ENCODE measurements at regions not wholly inside any gene's neighbourhood (a gene's known extent, or its start where the extent isn't known, plus 50 kb on each side); places are given as distances from the start of the nearest gene placed in this dataset.

GRCh38 chr10:130994191-130994590 is 317.3 kb downstream of the TCERG1L start:
- Mint-ChIP-seq H3K4me3 (no peak overlapping the region), H3K4me1 (no peaks in the 10 kb centered on the region)

GRCh38 chr10:130994845-130995244 is 316.7 kb downstream of the TCERG1L start:
- no peak overlapping the region for H3K27ac Mint-ChIP-seq

More at GRCh38 chr10:130994191-130994590, 317.3 kb downstream of the TCERG1L start:
- Mint-ChIP-seq H3K36me3 (no peaks in the 10 kb centered on the region), H3K27ac (no peak overlapping the region), H3K9me3 (peaks cover 0 to 1% (median 0%) of the 10 kb centered on the region in 6 donors), H3K27me3 (ENCODE audit: low read depth in 3 of 3) (peaks cover 0 to 5% (median 0%) of the 10 kb centered on the region in 3 donors)
- no peak for DNase-seq

GRCh38 chr10:130997267-130998045 is 314.1 kb downstream of the TCERG1L start:
- Mint-ChIP-seq H3K4me3 (no peak overlapping the region), H3K36me3 (no peaks in the 10 kb centered on the region), H3K27ac (no peak overlapping the region), H3K9me3 (peaks cover 0 to 1% (median 0%) of the 10 kb centered on the region in 6 donors), H3K27me3 (ENCODE audit: low read depth in 3 of 3) (peaks cover 0 to 7% (median 0%) of the 10 kb centered on the region in 3 donors), H3K4me1 (no peaks in the 10 kb centered on the region)
- no peak for DNase-seq

More at GRCh38 chr10:130994845-130995244, 316.7 kb downstream of the TCERG1L start:
- no peaks in the 10 kb centered on the region for H3K36me3 Mint-ChIP-seq
- peaks cover 0 to 5% (median 0%) of the 10 kb centered on the region in 3 donors for H3K27me3 Mint-ChIP-seq (ENCODE audit: low read depth in 3 of 3)
- no peak overlapping the region for H3K4me3 Mint-ChIP-seq
- peaks cover 0 to 1% (median 0%) of the 10 kb centered on the region in 6 donors for H3K9me3 Mint-ChIP-seq
- H3K4me1 Mint-ChIP-seq = no peaks in the 10 kb centered on the region
- no peak for DNase-seq

DNA sequence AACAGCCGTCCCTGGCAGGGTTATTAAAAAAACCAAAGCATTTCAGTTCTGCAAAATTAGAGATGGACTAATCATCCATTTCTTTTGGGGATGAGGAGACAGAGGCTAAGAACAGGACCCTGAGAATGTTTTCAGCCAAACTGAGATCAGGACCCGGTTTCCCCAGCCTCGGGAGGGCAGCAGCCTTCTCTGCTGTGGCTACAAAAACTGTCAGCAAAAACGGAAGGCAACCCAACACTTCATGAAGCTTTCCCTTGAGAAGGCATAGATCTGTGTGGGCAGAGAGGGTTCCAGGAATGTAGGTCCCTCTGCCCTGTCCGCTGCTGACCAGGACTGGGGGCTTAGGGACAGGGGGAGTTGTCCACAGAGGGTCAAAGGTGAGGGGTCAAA is 313.5 kb downstream of the TCERG1L start:
- H3K27me3 Mint-ChIP-seq (ENCODE audit: low read depth in 3 of 3) = peaks cover 0 to 5% (median 0%) of the 10 kb centered on the region in 3 donors
- no peak overlapping the region for H3K4me3 Mint-ChIP-seq
- no peaks in the 10 kb centered on the region for H3K4me1 Mint-ChIP-seq
- DNase-seq = no peak
- H3K36me3 Mint-ChIP-seq = no peaks in the 10 kb centered on the region
- peaks cover 0 to 1% (median 0%) of the 10 kb centered on the region in 6 donors for H3K9me3 Mint-ChIP-seq
- H3K27ac Mint-ChIP-seq = no peak overlapping the region

DNA sequence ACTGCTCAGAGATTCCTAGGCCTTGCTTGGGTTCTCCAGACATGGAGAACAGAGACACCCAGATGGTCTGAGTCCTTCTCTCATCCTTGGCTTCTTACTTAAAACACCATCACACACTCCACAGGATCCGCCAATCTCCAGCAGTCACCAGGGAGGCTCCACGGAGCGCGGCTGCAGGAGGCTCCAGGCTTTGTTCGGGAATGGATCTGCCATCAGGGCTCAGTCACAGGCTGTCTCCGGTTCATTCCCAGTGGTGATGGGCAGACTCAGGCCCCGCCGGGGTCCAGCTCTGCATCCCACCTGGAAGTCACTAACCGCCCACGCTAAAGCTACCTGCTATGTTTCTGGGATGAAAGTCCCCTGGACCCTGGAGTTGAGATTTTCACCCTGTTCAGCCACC is 312.9 kb downstream of the TCERG1L start:
- Mint-ChIP-seq H3K36me3 (no peaks in the 10 kb centered on the region), H3K27me3 (ENCODE audit: low read depth in 3 of 3) (peaks cover 0 to 5% (median 0%) of the 10 kb centered on the region in 3 donors), H3K27ac (no peak overlapping the region), H3K4me3 (no peak overlapping the region), H3K9me3 (peaks cover 0 to 1% (median 0%) of the 10 kb centered on the region in 6 donors), H3K4me1 (no peaks in the 10 kb centered on the region)
- no peak for DNase-seq

GRCh38 chr10:130999376-131000202 is 311.9 kb downstream of the TCERG1L start:
- Mint-ChIP-seq H3K27me3 (ENCODE audit: low read depth in 3 of 3) (peaks cover 0 to 5% (median 0%) of the 10 kb centered on the region in 3 donors), H3K36me3 (no peaks in the 10 kb centered on the region)

DNA sequence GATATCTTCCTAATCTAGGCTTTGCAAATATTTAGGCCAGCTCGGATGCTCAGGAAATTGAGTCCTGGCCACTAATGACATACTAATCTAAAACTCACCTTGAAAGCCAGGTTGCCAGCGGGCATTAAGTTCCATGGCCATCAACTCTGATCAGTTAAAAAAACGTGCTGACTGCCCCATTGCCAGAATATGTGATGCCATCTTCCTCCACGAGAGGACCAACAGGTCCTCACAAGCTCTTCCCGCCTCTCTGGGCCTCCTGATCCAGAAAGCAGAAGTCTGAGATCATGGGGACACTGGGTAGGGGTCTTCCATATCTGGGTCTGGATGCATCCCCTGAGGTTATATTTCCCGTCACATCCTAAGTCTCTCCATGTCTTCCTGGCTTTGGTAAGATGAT is 311.3 kb downstream of the TCERG1L start:
- Mint-ChIP-seq H3K36me3 (no peaks in the 10 kb centered on the region), H3K4me3 (no peak overlapping the region), H3K27me3 (ENCODE audit: low read depth in 3 of 3) (peaks cover 0 to 5% (median 0%) of the 10 kb centered on the region in 3 donors), H3K27ac (no peak overlapping the region), H3K4me1 (no peaks in the 10 kb centered on the region), H3K9me3 (no peaks in the 10 kb centered on the region)
- no peak for DNase-seq

More at GRCh38 chr10:130999376-131000202, 311.9 kb downstream of the TCERG1L start:
- no peak overlapping the region for H3K27ac Mint-ChIP-seq
- DNase-seq = no peak
- no peak overlapping the region for H3K4me3 Mint-ChIP-seq
- H3K4me1 Mint-ChIP-seq = no peaks in the 10 kb centered on the region
- peaks cover 0 to 1% (median 0%) of the 10 kb centered on the region in 6 donors for H3K9me3 Mint-ChIP-seq

- DNase-seq = no peak
- peaks cover 0 to 5% (median 0%) of the 10 kb centered on the region in 3 donors for H3K27me3 Mint-ChIP-seq (ENCODE audit: low read depth in 3 of 3)
- H3K27ac Mint-ChIP-seq = no peak overlapping the region
- no peaks in the 10 kb centered on the region for H3K9me3 Mint-ChIP-seq
- no peak overlapping the region for H3K4me3 Mint-ChIP-seq
- H3K36me3 Mint-ChIP-seq = no peaks in the 10 kb centered on the region
- no peaks in the 10 kb centered on the region for H3K4me1 Mint-ChIP-seq
These were observed 310.8 kb downstream of the TCERG1L start for GRCh38 chr10:131000743-131001142.

GRCh38 chr10:131001438-131001837 is 310.1 kb downstream of the TCERG1L start:
- no peak for DNase-seq
- Mint-ChIP-seq H3K27me3 (ENCODE audit: low read depth in 3 of 3) (peaks cover 0 to 5% (median 0%) of the 10 kb centered on the region in 3 donors), H3K4me1 (no peaks in the 10 kb centered on the region), H3K36me3 (no peaks in the 10 kb centered on the region), H3K27ac (no peak overlapping the region), H3K4me3 (no peak overlapping the region), H3K9me3 (no peaks in the 10 kb centered on the region)

DNA sequence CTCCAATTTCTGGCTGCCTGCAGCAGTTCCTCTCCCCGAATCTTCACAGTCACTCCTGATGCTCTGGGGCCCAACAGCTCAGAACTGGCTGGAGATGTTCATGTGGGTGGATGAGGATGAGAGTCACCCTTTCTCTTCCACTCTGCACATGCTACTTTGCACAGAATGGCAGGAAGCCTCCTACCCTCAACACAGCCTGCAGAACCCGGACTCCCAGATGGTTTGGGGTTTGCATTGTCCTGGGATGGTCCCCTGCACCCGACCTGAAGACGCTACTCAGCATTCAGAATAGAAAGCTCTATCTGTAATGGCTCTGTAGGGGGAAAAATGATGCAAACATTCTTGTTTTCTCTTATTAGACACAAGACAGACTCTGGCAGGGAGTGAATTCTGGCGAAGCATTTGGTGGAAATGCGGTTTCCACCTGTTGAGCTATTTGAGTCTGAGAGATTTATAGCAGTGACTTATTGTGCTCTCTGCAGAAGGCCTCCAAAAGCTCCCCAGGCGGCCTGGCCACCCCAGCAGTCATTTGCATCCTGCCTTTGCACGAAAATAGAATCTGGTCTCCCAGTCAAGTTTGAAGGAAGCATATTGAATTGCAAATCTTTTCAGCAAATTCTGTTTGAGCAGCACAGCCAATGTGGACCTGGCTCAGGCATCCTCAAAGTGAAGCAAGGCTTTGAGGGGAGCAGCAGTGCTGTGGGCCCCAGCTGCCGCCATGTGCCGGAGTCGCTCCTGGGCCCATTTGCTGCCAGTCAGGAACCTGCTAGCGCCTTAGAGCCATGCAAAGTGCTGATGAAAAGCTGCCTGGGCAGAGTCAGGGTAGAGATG is 309.3 kb downstream of the TCERG1L start:
- Mint-ChIP-seq H3K27ac (no peak overlapping the region), H3K9me3 (no peaks in the 10 kb centered on the region), H3K27me3 (ENCODE audit: low read depth in 3 of 3) (peaks cover 0 to 3% (median 0%) of the 10 kb centered on the region in 3 donors), H3K4me3 (no peak overlapping the region), H3K36me3 (no peaks in the 10 kb centered on the region), H3K4me1 (no peaks in the 10 kb centered on the region)
- no peak for DNase-seq

DNA sequence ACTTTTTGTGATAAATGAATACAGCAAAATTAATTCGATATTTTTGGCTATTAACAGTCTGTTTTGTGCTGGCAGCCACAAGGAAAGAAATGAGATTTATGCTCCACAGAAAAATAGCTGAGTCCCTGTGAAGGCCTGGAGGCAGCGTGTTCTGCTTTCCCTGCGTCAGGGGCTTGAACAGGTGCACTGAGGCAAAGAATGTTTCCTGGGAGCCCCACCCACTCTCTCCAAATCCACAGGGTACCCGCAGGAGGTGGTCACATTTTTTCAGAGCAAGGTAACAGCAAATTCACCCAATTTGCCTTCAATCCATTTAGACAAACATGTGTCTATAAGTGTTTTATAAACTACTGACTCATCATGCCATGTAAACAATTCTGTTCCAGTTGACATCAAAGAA is 308.1 kb downstream of the TCERG1L start:
- no peak for DNase-seq
- peaks cover 0 to 3% (median 0%) of the 10 kb centered on the region in 3 donors for H3K27me3 Mint-ChIP-seq (ENCODE audit: low read depth in 3 of 3)
- no peak overlapping the region for H3K27ac Mint-ChIP-seq
- H3K36me3 Mint-ChIP-seq = no peaks in the 10 kb centered on the region
- no peak overlapping the region for H3K4me3 Mint-ChIP-seq
- H3K4me1 Mint-ChIP-seq = no peaks in the 10 kb centered on the region
- H3K9me3 Mint-ChIP-seq = no peaks in the 10 kb centered on the region

DNA sequence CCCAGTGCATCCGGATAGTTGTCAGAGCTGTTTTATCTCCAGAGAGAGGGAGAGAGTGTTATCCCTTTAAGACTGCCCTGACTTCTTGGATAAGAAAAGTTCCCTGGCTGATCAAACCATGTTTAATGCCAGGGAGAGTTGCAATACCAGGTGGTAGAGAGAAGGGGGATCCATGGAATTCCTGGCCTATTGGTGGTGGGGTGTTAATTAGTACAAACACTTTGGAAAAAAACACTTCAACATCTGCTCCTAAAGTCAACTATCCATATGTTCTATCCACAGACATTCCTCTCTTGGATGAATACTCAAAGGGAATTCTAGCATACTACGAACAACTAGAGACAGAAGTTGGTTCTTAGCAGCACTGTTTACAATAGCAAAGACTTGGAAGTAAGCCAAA is 307.2 kb downstream of the TCERG1L start:
- Mint-ChIP-seq H3K27me3 (ENCODE audit: low read depth in 3 of 3) (peaks cover 0 to 3% (median 0%) of the 10 kb centered on the region in 3 donors), H3K27ac (no peak overlapping the region)

GRCh38 chr10:131006458-131007256 is 304.9 kb downstream of the TCERG1L start:
- H3K36me3 Mint-ChIP-seq = no peaks in the 10 kb centered on the region
- H3K27me3 Mint-ChIP-seq (ENCODE audit: low read depth in 3 of 3) = no peaks in the 10 kb centered on the region
- no peaks in the 10 kb centered on the region for H3K9me3 Mint-ChIP-seq
- no peaks in the 10 kb centered on the region for H3K4me1 Mint-ChIP-seq
- DNase-seq = no peak
- no peak overlapping the region for H3K27ac Mint-ChIP-seq
- no peak overlapping the region for H3K4me3 Mint-ChIP-seq

More for the DNA sequence above, 307.2 kb downstream of the TCERG1L start:
- H3K36me3 Mint-ChIP-seq = no peaks in the 10 kb centered on the region
- no peak for DNase-seq
- H3K4me1 Mint-ChIP-seq = no peaks in the 10 kb centered on the region
- no peaks in the 10 kb centered on the region for H3K9me3 Mint-ChIP-seq
- no peak overlapping the region for H3K4me3 Mint-ChIP-seq
